ENCODE measurements at regions not wholly inside any gene's neighbourhood (a gene's known extent, or its start where the extent isn't known, plus 50 kb on each side); places are given as distances from the start of the nearest gene placed in this dataset.
"Not testable (repeated sequence)": the region's sequence is repeated elsewhere in the genome, so short reads cannot be mapped to it uniquely, and the experiment has no call there.

- no peak for DNase-seq
These were observed 406.9 kb upstream of the SOX5 start for GRCh38 chr12:24356240-24356804.

DNA sequence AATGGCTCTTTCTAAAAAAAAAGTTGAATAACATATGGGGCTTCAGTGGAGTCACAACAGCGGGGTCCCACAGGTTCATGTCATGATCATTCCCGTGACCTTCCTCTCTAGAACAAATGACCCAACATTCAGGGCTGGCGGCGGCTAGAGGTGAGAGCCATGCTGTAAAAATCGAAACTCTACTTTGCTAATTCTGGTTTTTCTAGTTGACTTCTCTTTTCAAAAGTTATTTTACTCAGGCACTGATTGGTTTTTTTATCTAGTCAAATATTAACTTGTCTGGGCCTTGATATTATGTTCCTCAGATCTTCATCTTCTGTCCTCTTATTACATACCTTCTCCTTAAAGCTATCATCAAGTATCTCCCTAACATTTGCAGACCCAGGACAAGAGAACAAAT lies 402.9 kb upstream of the SOX5 start:
- DNase-seq = no peak

DNA sequence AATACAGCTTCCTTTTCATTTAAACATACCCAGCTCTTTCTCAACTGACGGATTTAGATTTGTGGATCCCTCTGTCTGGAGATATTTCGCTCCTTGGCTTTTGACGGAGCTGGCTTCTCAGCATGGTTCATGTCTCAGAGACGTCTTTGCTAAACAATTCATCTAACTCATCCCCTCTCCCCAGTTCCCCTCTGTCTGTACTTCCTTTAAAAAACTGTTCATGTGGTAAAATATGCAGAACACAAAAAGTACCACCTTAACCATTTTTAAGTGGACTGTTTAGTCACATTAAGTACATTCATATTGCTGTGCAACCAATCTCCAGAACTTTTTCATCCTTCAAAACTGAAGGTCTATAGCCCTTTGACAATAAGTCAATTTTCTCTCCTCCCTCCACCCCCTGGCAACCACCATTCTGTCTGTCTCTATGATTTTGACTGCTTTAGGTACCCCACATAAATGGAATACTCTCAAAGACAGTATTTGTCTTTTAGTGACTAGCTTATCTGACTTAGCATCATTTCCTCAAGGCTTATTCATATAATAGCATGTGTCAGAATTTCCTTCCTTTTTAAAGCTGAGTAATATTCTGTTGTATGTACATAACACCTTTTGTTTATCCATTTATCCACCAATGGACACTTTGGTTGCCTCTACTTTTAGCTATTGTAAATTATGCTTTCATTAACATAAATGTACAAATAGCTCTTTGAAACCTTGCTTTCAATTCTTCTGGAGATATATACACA lies 399.8 kb upstream of the SOX5 start:
- no peak for DNase-seq

- not testable (repeated sequence) for DNase-seq
These were observed 398.7 kb upstream of the SOX5 start for GRCh38 chr12:24348180-24348579.

- no peak for DNase-seq
These were observed 378.8 kb upstream of the SOX5 start for GRCh38 chr12:24328261-24328660.

- no peak for DNase-seq
These were observed 375.9 kb upstream of the SOX5 start for GRCh38 chr12:24325331-24325730.

GRCh38 chr12:24307716-24308335 lies 358.4 kb upstream of the SOX5 start:
- DNase-seq = no peak

DNA sequence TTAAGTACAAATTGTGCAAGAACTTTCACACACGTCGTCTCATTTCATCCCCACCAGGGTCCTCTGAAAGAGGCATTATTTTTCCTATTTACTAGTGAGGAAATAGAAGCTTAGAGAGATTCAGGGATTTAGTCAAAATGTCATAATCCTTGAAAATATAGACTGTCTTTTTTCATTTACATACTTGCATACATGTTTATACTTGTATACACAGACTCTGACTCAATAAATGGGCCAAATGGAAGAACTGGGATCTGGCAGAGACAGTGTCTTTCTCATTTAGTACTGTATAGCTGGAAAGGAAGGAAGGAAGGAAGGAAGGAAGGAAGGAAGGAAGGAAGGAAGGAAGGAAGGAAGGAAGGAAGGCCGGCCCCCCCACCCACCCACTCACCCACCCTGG lies 357.7 kb upstream of the SOX5 start:
- no peak for DNase-seq

DNA sequence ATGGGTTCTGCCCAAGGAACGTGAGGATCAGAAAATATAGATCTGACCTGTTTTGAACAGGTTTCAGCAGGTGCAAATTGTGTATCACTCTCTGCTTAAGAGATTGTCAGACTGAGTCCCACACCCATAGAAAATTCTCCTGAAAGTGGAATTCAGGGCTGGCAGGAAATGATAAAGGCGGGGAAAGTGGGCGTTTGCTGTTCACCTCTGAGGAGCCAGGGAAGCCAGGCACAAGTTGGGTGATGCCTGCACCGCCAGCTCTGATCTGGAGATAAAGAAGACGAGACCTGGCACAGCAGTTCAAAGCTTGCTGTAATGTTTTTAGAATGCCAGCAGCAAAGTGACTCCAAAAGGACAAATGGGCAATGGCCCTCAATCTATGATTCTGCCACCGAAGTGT lies 356.5 kb upstream of the SOX5 start:
- DNase-seq = no peak

DNA sequence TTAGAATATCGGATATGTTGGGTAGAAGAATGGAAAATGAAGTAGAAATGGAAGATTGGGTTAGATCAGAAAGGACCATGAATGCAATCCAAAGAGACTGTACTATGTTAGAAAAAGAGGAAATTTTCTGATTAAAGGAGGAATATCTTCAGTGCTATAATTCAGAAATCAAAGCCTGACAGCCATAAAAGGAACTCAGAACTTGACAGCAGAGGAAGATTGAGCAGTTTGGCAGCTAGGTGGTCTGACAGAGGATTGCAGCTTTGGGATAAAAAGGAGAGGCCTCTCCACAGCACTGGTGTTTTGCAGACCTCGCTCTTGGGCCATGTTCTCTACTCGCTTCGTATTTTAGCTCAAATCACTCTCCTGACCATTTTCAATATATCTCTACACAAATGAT lies 354.8 kb upstream of the SOX5 start:
- no peak for DNase-seq

DNA sequence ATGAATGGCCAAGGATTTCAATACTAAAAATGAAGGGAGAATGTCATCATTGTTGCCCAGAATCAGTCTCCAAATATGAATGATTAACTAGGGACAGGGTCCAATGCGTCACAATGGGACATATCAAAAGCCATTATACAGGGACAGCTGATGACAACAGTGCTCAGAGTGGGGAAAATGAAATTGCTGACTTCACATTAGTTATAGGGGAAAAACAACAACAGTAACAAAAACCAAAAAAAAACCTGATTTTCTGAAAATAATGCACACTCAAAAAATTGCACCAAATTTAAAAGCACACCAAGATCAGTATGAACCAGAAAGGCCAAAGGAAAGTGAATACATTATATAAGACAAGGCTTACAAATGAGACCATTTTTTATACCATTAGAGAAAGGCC lies 353.2 kb upstream of the SOX5 start:
- DNase-seq = no peak

GRCh38 chr12:24297516-24297915 lies 348.0 kb upstream of the SOX5 start:
- DNase-seq = no peak

GRCh38 chr12:24293549-24293948 lies 344.1 kb upstream of the SOX5 start:
- no peak for DNase-seq

DNA sequence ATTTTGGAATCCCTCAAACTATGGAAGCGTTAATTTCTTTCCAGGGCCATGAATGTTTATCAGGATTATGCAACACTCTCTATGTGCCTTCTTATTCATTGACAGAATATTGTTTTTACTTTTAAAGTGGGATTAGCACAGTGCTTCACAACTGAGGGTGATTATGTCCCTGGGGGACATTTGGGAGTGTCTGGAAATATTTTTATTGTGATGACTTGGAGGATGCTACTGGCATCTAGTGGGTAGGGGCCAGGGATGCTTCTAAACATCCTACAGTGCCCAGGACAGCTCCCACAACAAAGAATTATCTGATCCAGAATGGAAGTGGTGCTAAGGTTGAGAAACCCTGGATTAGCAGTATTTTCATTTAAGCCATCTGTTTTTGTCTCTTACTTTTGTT lies 338.5 kb upstream of the SOX5 start:
- no peak for DNase-seq

- DNase-seq = no peak
These were observed 336.0 kb upstream of the SOX5 start for GRCh38 chr12:24285448-24285847.

DNA sequence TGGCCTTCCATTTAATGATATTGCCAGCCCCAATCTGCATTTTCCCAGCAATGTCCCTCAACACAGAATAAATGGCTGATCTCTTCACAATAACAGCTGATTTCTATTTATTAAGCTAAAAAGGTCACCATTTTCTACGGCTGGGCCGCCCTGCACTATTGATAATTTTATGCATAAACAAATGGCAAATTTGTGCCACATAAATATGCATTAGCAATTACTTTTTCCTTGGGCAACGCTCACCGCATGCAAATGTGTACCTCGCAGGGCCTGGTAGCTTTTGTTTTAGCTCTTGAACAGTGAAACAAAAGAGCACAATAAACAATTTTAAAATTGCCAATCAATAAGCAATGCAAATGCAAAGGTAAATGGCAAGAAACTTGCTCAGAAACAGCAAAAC lies 331.9 kb upstream of the SOX5 start:
- no peak for DNase-seq

DNA sequence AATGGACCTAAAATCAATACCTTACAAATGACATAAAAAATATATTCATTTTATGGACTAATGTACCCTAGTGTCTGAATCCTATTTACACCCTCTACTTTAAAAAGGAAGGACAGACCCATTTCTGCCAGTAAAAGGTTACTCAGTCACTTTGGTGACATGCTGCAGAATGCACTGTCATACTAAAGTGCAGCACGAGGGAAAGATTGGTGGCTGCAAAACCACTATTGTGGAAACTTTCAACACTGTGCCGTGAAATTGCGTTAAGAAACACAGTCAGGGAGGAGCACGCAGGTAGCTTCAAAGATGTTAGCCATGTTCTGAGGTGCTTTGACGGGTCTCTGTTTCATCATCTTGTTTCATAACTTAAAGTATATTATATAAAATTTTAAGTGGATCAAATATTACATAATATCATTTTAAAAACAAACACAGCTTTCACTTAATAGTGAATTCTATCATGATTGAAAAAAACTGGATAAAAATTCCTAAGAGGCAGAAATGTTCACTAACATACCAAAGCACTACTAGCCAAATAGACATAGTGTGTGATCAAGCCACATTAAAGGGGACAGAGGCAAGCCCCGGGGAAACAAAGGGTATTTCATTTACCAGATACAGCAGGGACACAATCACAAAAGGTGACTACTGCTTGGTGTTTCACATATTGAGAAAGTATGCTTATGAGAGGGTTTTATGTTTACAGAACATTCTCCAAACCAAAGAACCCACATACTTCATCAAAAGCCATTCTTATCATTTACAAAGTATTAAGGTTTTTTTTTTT lies 330.8 kb upstream of the SOX5 start:
- DNase-seq = no peak

GRCh38 chr12:24278832-24279231 lies 329.4 kb upstream of the SOX5 start:
- DNase-seq = no peak

DNA sequence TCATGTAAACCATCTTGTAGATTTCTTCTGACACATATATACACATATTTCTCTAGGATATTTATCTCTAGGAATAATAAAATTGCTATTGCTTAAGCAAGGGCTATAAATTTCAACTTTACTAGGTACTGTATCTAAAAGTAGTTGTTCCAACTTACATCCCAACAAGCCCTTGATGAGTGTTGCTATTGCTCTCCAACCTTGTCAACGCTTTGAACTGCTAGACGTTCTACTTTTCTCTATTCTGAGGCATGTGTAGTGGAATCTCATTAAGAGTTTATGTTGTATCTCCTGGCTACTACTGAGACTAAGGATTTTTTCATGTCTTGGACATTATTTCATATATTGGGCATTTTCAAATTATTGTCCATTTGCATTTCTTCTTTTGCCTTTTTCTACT lies 321.5 kb upstream of the SOX5 start:
- DNase-seq = no peak

DNA sequence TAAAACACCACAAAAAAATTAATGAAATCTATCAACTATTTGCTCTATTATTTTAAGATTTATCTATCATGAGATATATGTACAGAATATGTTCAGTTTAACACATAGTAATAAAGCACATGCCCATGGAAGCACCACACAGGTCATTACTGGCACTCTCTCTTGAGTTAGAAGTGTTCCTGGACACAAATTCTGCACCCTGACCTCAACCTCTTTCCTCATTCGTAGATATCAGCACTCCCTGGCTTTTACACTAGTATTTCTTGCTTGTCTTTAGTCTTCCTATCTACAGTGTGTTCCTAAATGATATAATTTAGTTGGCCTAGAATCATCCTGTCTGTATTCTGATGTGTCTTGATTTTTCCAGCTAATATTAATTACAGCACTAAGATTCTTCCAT lies 321.0 kb upstream of the SOX5 start:
- DNase-seq = no peak

DNA sequence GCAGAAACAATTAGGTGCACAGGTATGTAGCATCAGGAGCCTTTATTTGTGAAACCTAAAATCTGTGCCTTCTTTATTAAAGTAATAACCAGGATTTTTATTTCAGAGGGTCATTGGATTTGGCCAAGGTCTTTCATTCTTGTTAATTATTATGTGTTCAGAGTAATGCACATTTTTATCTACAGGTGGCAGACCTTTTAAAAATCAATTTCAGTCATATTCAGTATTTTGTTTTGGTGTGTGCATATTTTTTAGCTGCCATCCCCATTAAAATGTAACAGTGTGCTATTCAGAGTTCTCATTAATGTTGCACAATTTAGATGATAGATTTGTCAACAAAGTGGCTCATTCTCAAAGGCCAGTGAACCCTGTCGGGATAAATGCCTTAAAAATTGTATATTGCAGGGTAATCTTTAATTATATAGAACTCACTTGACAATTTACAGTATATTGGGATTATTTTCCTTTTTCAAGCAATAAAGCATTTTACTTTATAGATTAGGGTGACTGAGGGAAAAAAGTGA lies 319.3 kb upstream of the SOX5 start:
- no peak for DNase-seq

DNA sequence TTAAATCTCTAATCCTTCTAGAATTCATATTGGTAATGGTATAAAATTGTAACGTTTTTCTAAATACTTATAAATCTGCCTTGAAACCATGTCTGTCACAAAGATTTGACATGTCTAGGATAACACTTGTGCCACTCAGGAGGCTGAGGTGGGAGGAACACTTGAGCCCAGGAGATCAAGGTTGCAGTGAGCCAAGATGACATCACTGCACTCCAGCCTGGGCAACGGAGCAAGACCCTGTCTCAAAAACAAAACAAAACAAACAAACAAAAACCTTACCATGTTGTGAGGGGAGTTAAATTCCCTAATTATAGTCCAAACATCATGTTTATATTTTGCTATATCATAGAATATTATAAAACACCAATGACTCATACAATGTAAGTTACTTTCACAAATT lies 317.5 kb upstream of the SOX5 start:
- DNase-seq = no peak

DNA sequence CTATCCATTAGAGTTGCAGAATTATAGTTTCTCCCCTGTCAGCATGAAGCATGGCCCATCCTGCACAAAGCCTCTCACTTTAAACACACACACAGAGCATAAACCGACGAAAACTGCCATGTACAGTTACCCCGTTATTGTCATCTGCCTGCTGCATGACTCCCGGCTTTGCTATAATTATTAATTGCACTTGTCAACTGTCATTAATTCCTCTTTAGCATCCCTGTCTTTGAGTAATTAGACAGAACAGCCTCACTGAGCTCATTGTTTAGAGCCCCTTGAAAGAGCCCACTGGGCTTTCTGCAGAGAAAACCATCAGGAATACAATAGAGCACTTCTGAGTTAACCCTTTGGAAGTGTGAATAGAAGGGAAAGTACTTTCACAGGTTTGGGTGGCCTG lies 307.2 kb upstream of the SOX5 start:
- no peak for DNase-seq
